ENCODE measurements at regions not wholly inside any gene's neighbourhood (a gene's known extent, or its start where the extent isn't known, plus 50 kb on each side); places are given as distances from the start of the nearest gene placed in this dataset.
"Not testable (repeated sequence)": the region's sequence is repeated elsewhere in the genome, so short reads cannot be mapped to it uniquely, and the experiment has no call there.

DNA sequence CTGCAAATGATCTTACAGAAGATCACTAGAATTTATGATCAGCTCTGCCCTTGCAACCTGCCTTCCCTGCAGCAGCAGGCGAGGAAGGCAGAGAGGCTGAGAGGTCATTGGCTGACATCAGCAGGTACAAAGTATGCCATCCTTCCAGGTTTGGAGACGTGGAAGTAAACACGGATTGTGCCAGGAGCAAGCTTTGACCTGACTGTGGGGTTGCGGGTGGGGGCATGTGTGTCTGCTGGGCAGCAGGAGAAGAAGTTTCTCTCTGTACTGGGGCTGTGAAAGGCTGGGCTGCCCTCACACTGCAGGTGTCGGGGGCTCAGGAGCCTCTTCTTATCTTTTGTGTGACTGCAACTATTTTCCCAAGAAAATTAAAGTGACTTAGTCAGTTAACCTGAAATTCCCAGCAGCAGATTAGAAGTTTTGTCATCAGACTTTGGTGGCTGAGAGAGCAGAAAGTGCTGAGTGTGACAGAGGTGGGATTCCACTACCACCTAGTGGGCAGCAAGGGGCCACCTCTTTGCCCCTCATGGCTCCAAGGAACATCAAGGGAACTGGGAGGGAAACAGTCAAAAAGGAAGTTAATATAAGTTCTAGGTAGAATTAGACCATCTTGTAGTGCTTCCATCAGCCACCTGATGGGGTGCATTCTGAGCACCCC is 565.9 kb downstream of the ETS1 start:
- no peak for DNase-seq

DNA sequence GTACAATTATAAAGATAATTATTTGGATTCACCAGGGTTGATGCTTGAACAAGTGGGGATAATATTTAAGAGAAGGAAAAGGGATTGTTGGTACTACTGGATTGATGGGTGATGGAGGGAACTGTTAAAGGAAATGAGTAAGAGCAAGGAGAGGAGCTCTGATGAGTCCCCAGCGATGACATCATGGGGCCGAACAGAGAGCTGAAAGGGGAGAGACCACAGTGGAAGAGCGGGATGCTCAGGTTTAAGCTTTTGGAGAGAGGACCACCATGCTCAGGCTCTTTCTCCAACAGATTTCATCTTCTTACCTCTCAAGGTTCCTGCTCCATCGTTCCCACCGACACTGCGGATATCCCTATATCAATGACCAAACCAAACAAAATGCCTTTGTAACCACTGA is 568.7 kb downstream of the ETS1 start:
- DNase-seq: no peak

DNA sequence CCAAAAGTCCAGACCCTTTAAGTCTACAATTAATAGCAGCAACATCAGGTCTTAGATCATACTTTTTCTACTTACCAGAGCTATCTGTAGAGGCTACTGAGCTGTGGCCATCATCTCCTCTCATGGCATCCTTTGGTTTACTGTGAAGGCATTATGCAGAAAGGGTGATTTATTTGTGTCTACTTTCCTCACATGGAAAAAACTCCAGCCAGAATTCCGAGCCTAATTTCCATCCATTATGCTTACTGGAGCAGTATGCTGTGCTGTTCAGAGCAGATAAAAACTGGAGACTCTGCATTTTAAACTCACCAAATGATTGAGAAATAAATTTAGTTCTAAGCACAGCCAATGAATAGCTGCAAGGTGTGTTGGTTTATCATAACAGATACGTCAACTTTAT is 581.8 kb downstream of the ETS1 start:
- no peak for DNase-seq

DNA sequence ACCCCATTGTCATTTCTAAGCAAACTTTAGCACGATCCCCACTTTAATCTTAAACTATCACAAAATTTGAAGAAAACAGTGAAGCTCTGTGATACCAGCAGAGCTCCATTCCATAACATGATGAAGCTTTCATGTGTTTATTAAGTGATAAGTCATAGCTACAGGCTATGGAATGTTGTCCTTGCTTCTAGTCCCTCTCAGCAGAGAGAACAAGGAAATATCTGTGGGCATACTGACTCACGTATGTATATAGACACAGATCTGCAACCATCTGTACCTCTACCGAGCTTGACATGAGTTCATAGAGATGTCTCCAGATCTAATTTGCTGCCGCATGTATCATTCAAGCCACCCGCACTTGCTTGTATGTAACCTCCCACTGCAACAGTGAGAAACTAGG is 588.9 kb downstream of the ETS1 start:
- no peak for DNase-seq

DNA sequence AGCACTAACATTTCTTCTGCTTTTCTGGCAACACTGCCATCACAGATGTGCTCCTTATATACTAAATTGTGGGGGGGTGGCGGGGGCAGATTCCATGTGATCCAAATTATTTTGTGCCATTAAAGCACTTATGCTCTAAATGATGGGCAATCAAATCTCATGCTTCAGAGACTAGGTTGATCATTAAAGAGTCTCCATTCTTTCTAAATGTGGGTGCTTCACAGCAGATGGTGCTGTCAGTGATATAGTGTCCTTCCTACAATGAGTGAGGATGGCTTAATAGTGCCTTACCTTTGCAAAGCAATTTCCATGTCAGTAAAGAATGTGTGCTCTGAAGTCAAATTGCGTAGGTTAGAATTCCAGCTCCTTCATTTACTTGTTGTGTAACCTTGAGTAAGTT is 589.8 kb downstream of the ETS1 start:
- no peak for DNase-seq

DNA sequence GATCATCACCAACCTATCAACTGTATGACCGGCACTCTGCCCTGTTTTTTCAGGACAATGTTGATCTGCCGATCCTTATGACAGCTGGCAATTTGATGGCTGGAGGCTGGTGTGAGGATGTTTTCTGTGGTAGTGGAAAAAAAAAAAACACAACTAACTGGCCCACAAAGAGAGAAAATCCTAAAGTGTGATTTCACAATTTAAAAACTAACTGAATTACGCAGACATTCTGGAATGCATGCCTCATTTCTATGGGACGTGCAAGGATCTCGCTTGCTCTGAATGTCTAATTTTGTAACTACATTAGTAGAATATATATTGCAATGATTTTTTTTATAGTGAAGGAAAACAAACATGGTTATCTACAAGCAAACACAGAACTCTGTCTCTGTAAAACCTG is 590.5 kb downstream of the ETS1 start:
- DNase-seq: no peak

DNA sequence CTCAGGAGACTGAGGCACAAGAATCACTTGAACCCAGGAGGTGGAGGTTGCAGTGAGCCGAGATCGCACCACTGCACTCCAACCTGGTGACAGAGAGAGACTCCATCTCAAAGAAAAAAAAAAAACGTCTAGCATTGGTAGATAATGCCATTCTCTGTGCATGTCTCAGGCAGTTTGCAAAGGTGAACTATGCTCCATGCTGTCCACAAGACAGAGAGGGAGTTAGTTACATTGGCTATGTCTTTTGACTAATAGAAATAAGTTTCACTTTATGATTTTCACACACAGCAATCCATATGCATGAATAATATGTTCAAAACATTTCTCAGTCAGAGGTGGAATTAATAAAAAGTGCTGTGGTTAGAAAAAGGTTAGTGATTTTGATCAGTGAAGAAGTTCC is 591.4 kb downstream of the ETS1 start:
- no peak for DNase-seq

DNA sequence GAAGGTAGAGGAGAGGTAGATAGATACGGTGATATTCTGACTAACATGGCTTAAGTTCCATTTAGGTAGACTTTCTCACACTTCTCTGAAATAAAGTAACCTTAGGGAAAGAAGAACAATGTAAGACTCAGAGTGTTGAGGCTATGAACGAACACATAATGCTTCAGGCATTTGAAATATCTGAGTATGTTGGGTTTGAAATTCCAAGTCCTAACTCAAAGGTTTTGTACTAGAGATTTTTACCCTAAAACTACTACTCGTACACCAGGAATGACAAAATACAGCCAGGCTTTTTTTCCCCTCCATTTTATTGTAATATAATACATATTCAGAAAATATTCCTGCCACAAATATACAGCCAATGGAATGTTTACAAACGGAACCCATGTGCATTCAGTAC is 592.6 kb downstream of the ETS1 start:
- no peak for DNase-seq

DNA sequence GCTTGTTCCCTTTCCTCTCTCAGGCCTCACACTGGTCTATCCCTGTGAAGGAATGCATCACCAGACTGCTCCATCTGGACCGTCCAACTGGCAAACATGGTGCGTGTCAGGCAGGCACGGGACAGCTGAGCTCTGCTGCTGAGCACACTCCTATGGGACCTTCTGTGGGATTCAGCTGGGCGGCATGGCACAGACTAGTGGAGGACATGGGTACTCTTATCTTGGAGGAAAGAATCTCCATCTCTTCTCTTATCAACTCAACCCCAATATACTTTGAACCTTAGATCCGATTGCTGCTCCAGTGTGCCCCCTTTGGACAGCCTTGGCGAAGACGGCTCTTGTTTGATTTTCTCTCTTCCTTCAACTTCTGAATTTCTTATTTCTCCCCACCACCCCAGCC is 593.6 kb downstream of the ETS1 start:
- DNase-seq: no peak

DNA sequence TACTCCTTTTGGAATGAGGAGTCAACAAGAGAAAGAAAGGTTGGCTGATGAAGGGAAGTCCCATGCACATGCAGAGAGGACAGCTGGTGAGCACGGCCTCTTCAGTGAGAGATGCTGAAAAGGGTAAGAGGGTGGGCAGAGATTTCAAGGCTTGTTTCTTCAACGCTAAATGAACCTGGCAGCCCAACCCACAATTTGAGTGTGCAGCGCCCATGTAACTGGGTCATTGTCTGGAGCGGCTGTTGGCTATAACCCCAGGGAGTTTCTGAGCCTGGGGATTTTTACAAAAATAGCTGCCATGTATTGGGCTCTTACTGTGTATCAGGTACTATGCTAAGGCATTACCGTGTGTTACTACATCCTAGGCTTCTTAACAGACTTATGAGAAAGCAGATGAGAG is 594.1 kb downstream of the ETS1 start:
- DNase-seq: no peak

DNA sequence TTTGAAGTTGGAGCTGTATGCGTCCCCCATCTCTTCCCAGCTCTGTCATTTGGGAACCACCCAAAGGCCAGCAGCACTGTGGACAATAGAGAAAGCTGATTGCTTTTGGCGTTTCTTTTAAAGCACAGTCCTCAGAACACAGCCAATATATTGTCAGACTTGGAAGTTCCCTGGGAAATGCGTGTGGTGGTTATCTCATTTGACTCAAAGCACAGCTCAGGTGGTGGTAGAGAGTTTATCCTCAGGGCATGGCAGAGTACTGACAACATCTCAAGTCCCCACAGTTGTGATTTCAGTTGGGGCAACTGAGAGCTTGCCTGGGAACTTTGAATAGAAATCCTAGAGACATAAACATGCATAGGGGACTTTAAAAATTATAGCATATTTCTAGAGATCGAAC is 601.3 kb downstream of the ETS1 start:
- DNase-seq: no peak

DNA sequence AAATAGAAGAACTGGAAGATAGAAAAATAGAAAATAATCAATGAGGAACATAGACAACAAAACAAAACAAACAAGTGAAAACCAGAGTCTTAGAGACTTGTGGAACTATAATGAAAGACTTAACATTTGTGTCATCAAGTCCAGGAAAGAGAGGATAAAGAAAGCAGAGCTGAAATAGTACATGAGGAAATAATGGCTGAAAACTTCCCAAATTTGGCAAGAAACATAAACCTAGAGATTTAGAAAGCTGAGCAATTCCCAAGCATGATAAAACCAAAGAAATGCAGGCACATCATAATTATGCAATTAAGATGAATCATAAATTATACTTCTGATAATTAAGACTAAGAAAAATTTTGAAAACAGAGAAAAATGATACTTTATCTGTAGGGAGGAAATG is 614.5 kb downstream of the ETS1 start:
- no peak for DNase-seq

DNA sequence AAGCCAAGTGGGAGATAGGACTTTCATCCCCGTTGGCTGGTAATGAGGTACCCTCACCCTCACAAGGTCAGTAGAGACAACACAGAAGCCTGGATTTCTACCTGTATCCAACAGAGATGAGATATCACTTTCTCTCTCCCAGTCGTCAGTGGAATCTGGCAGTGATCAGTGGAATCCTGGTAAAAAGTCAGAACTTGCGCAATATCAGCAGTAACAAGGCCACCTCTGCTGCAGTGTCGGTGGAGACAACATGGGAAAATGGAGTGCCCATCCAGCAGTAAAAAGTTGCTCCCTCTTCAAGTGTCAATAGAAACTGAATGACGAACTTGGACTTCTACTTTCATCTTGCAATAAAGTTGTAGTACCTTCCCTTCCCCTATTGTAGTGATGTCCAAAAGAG is 615.9 kb downstream of the ETS1 start:
- no peak for DNase-seq

DNA sequence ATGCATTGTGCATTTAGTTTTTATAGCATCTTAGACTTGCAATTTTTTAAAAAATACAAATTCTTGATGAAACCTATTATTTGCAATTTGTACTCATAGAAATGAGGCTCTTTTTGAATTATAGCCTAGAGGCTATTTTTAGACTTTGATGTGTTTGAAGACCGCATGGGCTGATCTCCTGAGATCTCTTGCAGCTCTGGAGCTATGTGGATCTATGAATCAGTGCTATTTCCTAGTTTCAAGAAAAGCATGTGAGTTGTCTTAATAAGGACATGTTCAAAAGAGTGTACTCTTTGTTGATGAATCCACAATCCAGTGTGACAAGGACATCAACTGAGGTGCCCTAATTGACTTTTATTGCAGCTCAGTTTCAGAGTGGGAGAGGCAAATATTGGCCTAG is 620.5 kb downstream of the ETS1 start:
- no peak for DNase-seq

DNA sequence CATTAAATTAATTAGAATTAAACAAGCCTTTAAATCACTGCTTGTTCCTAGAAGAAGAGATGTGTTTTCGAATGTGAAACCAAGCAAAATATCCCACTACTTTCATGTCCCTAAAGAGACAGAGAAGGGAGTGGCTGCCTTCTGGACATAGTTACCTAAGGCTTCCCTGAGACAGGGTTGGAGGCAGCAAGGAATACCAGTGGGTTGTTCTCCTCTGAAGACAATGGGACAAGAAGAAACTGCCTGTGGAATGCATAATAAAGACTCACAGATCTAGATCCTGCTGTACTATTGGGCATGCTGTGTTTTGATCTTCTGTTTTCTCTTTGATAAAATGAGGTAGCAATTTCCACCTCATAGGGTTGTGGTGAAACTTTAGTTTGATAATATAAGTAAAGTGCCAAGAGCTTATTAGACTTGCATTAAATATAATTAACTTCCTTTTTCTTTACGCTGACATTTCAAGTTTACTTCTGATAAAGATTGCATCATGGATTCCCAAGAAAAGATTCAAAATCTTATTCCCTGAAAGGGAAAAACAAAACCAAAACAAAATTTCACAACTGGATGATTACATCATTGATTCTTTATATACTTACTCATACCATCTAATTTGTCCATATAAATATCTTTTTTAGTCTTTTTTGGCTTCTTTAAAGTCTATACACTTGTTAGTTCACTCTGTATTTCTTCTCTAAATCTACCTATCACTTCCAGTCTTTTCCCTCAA is 621.3 kb downstream of the ETS1 start:
- no peak for DNase-seq

DNA sequence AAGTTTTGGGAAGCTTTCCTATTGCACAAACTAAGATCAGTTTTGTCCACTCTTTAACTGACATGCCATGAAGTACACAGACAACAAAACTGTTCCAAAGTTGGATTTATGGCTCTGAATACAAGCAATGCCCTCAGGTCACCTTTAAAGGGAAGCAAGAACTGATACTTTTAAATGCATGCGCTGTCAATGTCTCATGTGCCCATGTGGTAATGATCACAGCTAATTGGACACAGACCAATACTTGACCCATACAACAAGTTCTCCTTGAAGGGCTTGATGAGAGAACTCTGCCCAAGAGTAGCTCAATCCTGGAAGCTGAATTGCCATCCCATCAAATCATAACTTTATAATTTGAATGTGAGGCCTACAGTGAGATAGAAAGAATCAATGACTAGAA is 624.9 kb downstream of the ETS1 start:
- no peak for DNase-seq

DNA sequence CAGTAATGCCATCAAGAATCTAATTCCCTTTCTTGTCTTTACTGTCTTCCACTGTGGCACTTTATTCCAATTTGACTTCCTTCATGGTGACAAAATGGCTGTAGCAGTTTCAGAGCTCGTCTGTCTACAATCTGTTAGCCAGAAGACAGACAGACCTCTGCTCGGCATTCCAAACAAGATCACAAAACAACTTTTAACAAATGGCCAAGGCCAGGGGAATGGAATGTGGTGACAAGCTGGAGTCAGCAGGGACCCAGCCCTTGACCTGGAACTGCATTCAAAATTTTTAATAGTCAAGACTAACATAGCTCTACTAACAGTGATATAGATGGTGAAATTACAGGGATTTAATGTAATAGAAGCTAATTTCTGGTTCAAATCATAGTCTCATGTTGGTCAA is 637.2 kb downstream of the ETS1 start:
- no peak for DNase-seq

DNA sequence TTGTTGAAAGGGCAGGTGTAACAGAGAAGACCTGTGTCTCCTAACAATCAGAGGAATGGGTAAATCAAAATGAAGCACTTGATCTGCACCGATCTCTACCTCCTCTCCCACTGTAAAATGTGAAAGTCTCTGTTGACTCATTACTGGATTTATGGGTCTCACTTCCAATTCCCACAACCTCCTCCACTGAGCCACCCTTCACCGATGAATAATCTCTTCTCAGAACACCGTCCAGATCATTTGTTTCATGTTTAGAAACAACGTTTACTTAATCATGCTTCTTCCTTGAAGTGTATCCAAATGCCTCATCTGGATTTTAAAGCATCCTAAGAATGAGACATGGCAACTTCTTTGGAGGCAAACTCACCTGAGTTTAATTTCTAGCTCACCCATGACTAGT is 643.6 kb downstream of the ETS1 start:
- peak; percentile 24 for DNase-seq

DNA sequence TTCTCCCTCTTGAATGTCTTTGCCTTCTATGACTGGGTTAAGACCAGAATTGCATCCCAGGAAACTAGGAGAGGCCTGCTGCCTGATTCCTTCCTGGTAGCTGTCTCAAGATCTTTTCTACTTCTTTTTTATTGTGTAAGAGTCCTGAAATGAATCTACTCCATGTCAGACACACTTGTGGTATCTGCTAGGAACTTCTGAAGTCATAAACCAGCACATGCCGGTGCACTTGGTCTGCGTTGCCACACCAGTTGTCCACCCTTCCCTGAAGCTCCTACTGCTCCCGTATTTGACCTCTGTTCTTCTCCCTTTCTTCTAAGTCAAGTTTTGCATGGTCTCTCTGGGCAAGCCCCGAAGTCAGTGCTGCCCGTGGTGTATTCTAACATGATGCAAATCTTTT is 644.2 kb downstream of the ETS1 start:
- no peak for DNase-seq

DNA sequence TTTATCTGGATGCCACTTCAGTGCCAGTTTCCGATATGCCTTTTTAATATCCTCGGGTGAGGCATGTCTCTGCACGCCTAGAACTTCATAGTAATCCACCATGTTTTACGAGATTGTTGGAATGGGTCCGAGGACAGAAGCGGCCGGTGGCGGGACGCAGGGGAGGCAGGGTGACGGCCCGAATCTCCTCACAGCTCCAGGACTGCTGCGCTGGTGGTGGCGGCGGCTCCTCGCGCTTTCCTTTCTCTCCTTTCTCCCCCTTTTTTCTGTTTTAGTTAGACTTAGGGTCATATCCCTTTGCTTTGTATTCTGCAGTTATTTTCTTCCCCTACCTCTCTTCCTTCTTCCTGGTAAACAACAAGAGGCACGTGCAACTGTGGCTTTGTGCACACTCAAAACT is 645.8 kb downstream of the ETS1 start:
- not testable (repeated sequence) for DNase-seq

DNA sequence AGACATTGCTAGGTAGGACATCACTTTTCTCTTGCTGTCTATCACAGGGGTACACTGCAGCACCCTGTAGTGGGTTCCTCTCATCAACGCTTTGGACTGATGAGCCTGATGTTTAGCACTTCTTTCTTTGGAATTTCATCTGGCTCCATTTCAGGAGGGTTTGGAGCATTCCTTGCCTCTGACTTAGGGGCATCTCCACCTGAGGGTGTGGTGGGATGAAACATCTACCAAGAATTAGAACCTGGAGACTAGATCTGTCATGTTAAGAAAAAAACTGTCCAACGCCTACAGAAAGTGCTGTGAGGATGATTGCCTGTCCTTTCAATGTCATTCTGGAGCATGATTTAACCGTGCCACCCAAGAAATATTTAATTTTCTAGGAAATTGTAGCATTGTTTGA is 648.4 kb downstream of the ETS1 start:
- DNase-seq: no peak

DNA sequence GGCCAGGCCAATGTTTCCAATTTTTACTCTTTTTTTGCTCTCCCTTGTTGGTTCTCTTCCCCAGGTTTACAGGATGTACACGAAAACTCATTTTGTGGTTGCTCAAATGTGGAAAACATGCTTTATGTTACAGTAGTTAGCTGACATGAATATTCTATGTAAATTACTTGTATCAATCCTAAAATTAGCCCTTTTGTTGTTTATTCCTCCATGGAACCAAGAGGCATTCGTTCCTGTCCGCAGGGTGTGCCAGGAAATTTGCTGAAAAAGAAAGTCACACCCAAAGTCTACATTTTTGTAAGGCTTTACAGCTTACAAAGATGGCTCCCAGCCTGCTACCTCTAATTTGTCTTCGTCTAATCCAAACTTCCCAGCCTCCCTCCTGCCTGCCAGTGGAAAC is 652.3 kb downstream of the ETS1 start:
- no peak for DNase-seq

DNA sequence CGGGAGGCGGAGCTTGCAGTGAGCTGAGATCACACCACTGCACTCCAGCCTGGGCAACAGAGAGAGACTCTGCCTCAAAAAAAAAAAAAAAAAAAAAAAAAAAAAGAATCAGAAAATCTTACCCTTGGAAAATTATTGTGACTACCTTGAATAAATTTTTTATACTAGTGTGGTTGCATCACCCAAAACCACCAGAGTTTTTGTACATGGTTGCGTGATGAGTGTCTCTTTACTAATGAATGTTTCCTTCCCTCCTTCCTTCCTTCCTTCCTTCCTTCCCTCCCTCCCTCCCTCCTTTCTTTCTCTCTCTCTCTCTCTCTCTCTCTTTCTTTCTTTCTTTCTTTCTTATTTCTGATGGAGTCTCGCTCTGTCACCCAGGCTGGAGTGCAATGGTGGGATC is 653.4 kb downstream of the ETS1 start:
- DNase-seq: not testable (repeated sequence)

DNA sequence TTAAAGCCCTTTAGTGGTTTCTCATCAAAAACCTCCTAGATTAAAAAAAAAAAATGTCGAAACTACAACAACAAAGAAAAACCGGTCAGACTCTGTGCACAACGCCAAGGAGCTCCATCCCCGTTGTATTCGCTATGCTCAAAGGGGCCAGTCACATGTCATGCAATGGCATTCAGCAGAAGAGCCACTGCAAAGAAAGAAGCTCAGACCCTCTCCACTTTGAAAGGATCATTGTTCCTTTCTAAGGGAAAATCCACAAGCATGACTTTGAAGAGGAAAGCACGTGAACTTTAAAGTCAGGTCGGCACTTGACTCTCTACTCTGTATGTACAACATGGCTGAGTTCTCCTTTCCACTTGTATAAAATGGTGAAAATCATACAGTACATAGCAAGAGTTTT is 655.6 kb downstream of the ETS1 start:
- no peak for DNase-seq

DNA sequence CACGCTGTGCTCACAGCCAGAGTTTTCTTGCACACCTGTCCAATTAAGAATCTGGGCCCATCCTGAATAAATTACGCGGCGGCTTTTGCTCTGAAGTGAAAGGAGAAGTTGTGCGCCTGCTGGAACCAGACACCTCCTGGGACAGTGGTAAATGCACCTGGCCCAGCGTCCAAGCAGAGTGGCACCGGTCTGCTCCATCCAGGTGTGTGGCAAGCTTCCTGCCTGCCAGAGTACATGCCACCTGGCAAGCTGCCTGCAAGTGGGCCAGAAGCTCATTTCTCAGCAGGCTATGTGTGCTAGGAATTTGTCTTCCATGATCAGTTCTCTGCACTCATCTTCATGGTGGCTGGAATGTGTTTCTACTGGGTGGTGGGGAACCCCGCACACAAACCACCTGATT is 660.6 kb downstream of the ETS1 start:
- DNase-seq: no peak
